ENCODE measurements at regions not wholly inside any gene's neighbourhood (a gene's known extent, or its start where the extent isn't known, plus 50 kb on each side); places are given as distances from the start of the nearest gene placed in this dataset.

DNA sequence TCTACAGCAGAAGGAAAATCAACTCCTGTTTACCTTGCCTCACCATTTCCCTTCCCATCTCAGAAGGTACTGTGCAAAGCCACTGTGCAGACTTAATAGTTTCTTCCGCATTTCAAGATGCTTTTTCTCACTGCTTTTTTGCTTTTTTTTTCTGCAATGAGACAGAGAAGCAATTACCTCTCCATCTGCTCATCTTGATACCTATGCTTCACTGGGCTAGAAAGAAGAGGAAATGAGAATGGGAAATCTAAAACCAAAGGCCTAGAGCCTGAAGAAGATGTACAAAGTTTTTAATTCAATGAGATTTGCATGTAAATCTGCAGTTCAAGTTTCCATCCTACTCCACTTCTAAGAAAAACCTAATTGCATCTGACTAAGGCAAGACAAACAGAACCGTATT lies 238.1 kb upstream of the SETMAR start:
- no peak overlapping the region for H3K9ac ChIP-seq (ENCODE audit: low read length)
- H3K27me3 ChIP-seq (ENCODE audit: insufficient read depth, low read depth, low read length) = no peaks in the 10 kb centered on the region
- TF ChIP-seq, protein P1, sequence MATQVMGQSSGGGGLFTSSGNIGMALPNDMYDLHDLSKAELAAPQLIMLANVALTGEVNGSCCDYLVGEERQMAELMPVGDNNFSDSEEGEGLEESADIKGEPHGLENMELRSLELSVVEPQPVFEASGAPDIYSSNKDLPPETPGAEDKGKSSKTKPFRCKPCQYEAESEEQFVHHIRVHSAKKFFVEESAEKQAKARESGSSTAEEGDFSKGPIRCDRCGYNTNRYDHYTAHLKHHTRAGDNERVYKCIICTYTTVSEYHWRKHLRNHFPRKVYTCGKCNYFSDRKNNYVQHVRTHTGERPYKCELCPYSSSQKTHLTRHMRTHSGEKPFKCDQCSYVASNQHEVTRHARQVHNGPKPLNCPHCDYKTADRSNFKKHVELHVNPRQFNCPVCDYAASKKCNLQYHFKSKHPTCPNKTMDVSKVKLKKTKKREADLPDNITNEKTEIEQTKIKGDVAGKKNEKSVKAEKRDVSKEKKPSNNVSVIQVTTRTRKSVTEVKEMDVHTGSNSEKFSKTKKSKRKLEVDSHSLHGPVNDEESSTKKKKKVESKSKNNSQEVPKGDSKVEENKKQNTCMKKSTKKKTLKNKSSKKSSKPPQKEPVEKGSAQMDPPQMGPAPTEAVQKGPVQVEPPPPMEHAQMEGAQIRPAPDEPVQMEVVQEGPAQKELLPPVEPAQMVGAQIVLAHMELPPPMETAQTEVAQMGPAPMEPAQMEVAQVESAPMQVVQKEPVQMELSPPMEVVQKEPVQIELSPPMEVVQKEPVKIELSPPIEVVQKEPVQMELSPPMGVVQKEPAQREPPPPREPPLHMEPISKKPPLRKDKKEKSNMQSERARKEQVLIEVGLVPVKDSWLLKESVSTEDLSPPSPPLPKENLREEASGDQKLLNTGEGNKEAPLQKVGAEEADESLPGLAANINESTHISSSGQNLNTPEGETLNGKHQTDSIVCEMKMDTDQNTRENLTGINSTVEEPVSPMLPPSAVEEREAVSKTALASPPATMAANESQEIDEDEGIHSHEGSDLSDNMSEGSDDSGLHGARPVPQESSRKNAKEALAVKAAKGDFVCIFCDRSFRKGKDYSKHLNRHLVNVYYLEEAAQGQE (IDR thresholded peaks at IDR 0.05; ENCODE audit: borderline replicate concordance) = no peak
- no peak for TF ChIP-seq MXI1 (conservative IDR thresholded peaks at IDR 0.05; ENCODE audit: poor library complexity, severe bottlenecking)
- no peak for TF ChIP-seq TAF1 (IDR thresholded peaks at IDR 0.05; ENCODE audit: low read depth)
- no peak for TF ChIP-seq EP300 (conservative IDR thresholded peaks at IDR 0.05; ENCODE audit: poor library complexity, severe bottlenecking)
- no peak for TF ChIP-seq EZH2 (IDR thresholded peaks at IDR 0.05; ENCODE audit: borderline replicate concordance, insufficient read depth, low read length, poor library complexity, severe bottlenecking)
- TF ChIP-seq RAD21 (conservative IDR thresholded peaks at IDR 0.05) = no peak
- no peaks in the 10 kb centered on the region for H3K9me3 ChIP-seq (ENCODE audit: low read length)
- no peaks in the 10 kb centered on the region for H4K20me1 ChIP-seq (ENCODE audit: insufficient read depth)
- H3K27ac ChIP-seq (ENCODE audit: low read length) = no peak overlapping the region
- no peaks in the 10 kb centered on the region for H3K36me3 ChIP-seq (ENCODE audit: insufficient read depth, low read length)
- no peaks in the 10 kb centered on the region for H3F3A ChIP-seq (ENCODE audit: insufficient read depth, low read length, poor library complexity, severe bottlenecking)
- no peaks in the 10 kb centered on the region for H3K9me2 ChIP-seq (ENCODE audit: insufficient read depth, low read length)
- no peak overlapping the region for H2AFZ ChIP-seq (ENCODE audit: low read depth, low read length)
- H3K4me3 ChIP-seq (ENCODE audit: low read length) = no peak overlapping the region
- H3K4me2 ChIP-seq (ENCODE audit: low read length) = no peak overlapping the region
- no peaks in the 10 kb centered on the region for H3K79me2 ChIP-seq (replicated peaks; ENCODE audit: insufficient read depth, low read length)

DNA sequence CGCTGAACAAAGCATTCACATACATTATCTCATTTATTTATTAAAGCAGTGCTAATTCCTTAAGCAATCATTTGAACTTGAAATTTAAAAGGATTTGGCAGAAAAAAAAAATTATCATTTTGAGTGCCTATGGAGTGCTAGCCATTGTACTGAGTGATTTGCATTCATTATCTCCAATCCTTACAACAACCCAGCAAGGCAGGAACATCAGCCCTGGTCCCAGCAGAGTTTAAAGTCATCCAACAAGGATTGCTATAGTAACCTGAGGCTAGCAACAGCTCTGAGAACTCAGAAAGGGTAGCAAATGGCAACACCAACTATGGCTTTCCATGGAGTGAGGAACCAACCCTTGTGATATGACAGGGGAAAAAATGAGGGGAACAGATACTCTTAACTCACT lies 237.6 kb upstream of the SETMAR start:
- H3K9me2 ChIP-seq (ENCODE audit: insufficient read depth, low read length) = no peaks in the 10 kb centered on the region
- H3K9me3 ChIP-seq (ENCODE audit: low read length) = no peaks in the 10 kb centered on the region
- TF ChIP-seq SMC3 (conservative IDR thresholded peaks at IDR 0.05; ENCODE audit: poor library complexity) = no peak
- H3K4me2 ChIP-seq (ENCODE audit: low read length) = no peak overlapping the region
- H3K27ac ChIP-seq (ENCODE audit: low read length) = no peak overlapping the region
- H3F3A ChIP-seq (ENCODE audit: insufficient read depth, low read length, poor library complexity, severe bottlenecking) = no peaks in the 10 kb centered on the region
- no peak overlapping the region for H3K4me3 ChIP-seq (ENCODE audit: low read length)
- H3K79me2 ChIP-seq (replicated peaks; ENCODE audit: insufficient read depth, low read length) = no peaks in the 10 kb centered on the region
- no peaks in the 10 kb centered on the region for H3K27me3 ChIP-seq (ENCODE audit: insufficient read depth, low read depth, low read length)
- no peaks in the 10 kb centered on the region for H4K20me1 ChIP-seq (ENCODE audit: insufficient read depth)
- no peak overlapping the region for H3K9ac ChIP-seq (ENCODE audit: low read length)
- no peak overlapping the region for H2AFZ ChIP-seq (ENCODE audit: low read depth, low read length)
- H3K36me3 ChIP-seq (ENCODE audit: insufficient read depth, low read length) = no peaks in the 10 kb centered on the region

DNA sequence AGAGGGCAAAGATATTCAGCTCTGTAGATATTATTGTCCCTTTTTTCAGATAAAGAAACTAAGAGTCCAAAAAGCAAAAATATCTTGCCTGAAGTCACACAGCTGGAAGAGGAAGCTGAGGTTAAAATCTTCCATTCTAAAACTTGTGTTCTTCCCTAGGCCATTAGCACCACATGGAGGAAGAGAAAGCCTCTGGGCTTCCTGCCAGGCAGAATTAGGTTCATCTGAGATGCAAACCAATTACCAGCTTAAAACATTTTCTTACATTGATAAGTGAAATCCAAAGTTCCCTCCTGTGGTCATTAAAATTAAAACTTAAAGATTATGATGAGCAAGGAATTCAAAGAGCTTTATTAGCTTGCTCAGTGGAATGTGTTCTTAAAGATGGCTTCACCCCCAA lies 235.3 kb upstream of the SETMAR start:
- no peak overlapping the region for H3K4me3 ChIP-seq (ENCODE audit: low read length)
- no peak for TF ChIP-seq TAF1 (IDR thresholded peaks at IDR 0.05; ENCODE audit: low read depth)
- TF ChIP-seq, protein P2, sequence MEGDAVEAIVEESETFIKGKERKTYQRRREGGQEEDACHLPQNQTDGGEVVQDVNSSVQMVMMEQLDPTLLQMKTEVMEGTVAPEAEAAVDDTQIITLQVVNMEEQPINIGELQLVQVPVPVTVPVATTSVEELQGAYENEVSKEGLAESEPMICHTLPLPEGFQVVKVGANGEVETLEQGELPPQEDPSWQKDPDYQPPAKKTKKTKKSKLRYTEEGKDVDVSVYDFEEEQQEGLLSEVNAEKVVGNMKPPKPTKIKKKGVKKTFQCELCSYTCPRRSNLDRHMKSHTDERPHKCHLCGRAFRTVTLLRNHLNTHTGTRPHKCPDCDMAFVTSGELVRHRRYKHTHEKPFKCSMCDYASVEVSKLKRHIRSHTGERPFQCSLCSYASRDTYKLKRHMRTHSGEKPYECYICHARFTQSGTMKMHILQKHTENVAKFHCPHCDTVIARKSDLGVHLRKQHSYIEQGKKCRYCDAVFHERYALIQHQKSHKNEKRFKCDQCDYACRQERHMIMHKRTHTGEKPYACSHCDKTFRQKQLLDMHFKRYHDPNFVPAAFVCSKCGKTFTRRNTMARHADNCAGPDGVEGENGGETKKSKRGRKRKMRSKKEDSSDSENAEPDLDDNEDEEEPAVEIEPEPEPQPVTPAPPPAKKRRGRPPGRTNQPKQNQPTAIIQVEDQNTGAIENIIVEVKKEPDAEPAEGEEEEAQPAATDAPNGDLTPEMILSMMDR (IDR thresholded peaks at IDR 0.05; ENCODE audit: poor library complexity, severe bottlenecking) = no peak
- TF ChIP-seq EP300 (conservative IDR thresholded peaks at IDR 0.05; ENCODE audit: poor library complexity, severe bottlenecking) = no peak
- no peak for TF ChIP-seq EZH2 (IDR thresholded peaks at IDR 0.05; ENCODE audit: borderline replicate concordance, insufficient read depth, low read length, poor library complexity, severe bottlenecking)
- H2AFZ ChIP-seq (ENCODE audit: low read depth, low read length) = no peak overlapping the region
- no peaks in the 10 kb centered on the region for H4K20me1 ChIP-seq (ENCODE audit: insufficient read depth)
- H3K79me2 ChIP-seq (replicated peaks; ENCODE audit: insufficient read depth, low read length) = no peaks in the 10 kb centered on the region
- H3K27ac ChIP-seq (ENCODE audit: low read length) = no peak overlapping the region
- no peak overlapping the region for H3K4me2 ChIP-seq (ENCODE audit: low read length)
- no peaks in the 10 kb centered on the region for H3F3A ChIP-seq (ENCODE audit: insufficient read depth, low read length, poor library complexity, severe bottlenecking)
- H3K9me3 ChIP-seq (ENCODE audit: low read length) = no peaks in the 10 kb centered on the region
- H3K9me2 ChIP-seq (ENCODE audit: insufficient read depth, low read length) = no peaks in the 10 kb centered on the region
- no peaks in the 10 kb centered on the region for H3K36me3 ChIP-seq (ENCODE audit: insufficient read depth, low read length)
- no peaks in the 10 kb centered on the region for H3K27me3 ChIP-seq (ENCODE audit: insufficient read depth, low read depth, low read length)
- no peak overlapping the region for H3K9ac ChIP-seq (ENCODE audit: low read length)

All from neural cell (in vitro differentiated cells).